GM12875 (cell line): ENCODE measurements at regions not wholly inside any gene's neighbourhood (a gene's known extent, or its start where the extent isn't known, plus 50 kb on each side); places are given as distances from the start of the nearest gene placed in this dataset.

Experiments
- H3K4me3 ChIP-seq: one replicate; pipeline ENCODE4 v1.5.1; 2011; ENCODE audit warnings: low read depth, low read length, control low read depth
- CTCF ChIP-seq: IDR thresholded peaks from 2 replicates; pipeline ENCODE4 v1.5.1; 2011; ENCODE audit warnings: low read depth, mild to moderate bottlenecking, control low read depth, inconsistent platforms, low read length, moderate library complexity, borderline replicate concordance; ENCODE audit not compliant: insufficient read depth

- no peak overlapping the region for H3K4me3 ChIP-seq
- TF ChIP-seq CTCF, result no peak
Observed at GRCh38 chr2:19070886-19071285, 287.5 kb downstream of the OSR1 start.

- H3K4me3 ChIP-seq, result no peak overlapping the region
Observed at GRCh38 chr2:19068206-19068605, 290.2 kb downstream of the OSR1 start.

DNA sequence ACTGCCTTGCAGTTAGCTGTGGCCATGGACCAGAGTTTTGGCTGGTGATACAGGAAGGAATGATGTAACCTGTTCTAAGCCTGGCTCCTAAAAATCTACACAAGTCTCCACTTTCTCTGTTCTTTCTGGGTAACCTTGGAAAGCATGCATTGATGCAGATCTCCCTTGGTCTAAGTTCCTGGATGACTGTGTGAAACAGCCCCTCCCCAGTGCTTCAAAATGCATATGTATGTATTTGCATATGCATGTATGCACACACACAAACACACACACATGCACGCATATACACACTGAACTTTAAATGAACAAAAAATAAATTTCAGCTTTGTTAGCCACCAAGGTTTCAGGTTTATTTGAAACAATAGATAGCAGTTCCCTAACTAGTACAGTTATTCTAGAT, 296.1 kb downstream of the OSR1 start:
- no peak for TF ChIP-seq CTCF
- no peak overlapping the region for H3K4me3 ChIP-seq

More at GRCh38 chr2:19068206-19068605, 290.2 kb downstream of the OSR1 start:
- TF ChIP-seq CTCF, result no peak

DNA sequence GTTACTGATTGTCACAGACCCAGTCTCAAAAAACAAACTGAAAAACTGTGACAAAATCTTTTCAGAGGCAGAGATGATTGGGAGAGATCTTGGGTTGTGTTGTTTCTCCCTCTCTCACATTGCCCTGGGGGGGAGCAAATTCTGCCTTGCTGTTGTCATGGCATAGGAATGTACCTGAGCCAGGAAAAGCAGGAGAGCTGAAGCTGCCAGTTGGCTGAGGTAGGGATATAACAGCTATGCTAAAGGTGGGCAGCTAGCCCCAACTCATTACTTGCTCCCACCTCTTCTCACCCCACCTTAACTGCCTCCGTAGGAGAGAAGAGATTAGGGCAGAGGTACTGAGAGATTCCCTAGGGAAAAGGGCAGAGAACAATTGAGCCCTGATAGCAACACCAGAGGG, 299.3 kb downstream of the OSR1 start:
- no peak overlapping the region for H3K4me3 ChIP-seq
- TF ChIP-seq CTCF, result no peak

- TF ChIP-seq CTCF, result no peak
- H3K4me3 ChIP-seq, result no peak overlapping the region
Observed at GRCh38 chr2:19051203-19051831, 307.1 kb downstream of the OSR1 start.

GRCh38 chr2:19050354-19050753, 308.1 kb downstream of the OSR1 start:
- no peak overlapping the region for H3K4me3 ChIP-seq
- no peak for TF ChIP-seq CTCF

DNA sequence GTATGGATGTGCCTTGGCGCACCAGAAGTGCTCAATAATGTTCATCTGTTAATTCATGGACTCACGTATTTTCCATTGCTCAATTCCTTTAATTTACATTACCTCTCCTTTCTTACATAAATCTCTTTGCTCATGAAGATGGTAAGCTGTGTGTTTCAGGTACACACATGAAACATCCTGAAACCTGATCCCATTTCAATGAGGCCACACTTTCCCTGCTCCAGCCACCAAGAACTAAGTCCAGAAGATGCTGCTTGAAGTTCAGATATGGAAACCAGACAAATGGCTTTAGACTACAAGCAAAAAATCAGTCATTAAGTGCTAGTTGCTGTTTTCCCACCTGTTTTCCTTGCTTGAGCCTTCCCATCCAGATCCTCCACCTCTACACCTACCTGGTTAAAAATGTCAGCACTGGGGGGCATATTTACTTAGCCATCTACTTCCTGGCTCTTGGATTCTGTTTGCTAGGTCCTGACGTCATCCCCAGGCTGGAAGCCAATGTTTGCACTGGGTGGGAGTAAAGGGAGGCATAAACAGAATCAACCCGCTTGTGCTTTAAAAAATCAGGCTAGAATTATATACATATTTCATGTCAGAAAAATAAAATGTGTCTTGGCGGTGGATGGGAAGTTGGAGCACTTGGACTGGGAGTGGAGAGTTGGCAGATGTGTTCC, 309.7 kb downstream of the OSR1 start:
- no peak for TF ChIP-seq CTCF
- no peak overlapping the region for H3K4me3 ChIP-seq
